Neural crest cell (in vitro differentiated cells): ENCODE measurements at regions not wholly inside any gene's neighbourhood (a gene's known extent, or its start where the extent isn't known, plus 50 kb on each side); places are given as distances from the start of the nearest gene placed in this dataset.

Source experiments
- DNase-seq: peaks from one replicate; pipeline ENCODE4 v3.0.0; 2021; ENCODE audit warnings: low read depth, mixed read lengths, low spot score
- H3K27ac Mint-ChIP-seq: one replicate; pipeline ENCODE4 v1.8.0; 2021; ENCODE audit warnings: mild to moderate bottlenecking, mixed read lengths; ENCODE audit not compliant: unreplicated experiment
- H3K27me3 Mint-ChIP-seq: 2 replicates; pipeline ENCODE4 v1.8.0; 2021; ENCODE audit warnings: low read depth, mild to moderate bottlenecking, mixed read lengths
- H3K36me3 Mint-ChIP-seq: 2 replicates; pipeline ENCODE4 v1.8.0; 2021; ENCODE audit warnings: low read depth, mild to moderate bottlenecking, mixed read lengths
- H3K4me1 Mint-ChIP-seq: 2 replicates; pipeline ENCODE4 v1.8.0; 2021; ENCODE audit warnings: mixed read lengths
- H3K4me3 Mint-ChIP-seq: one replicate; pipeline ENCODE4 v1.8.0; 2021; ENCODE audit warnings: mild to moderate bottlenecking, mixed read lengths
- H3K9me3 Mint-ChIP-seq: 2 replicates; pipeline ENCODE4 v1.8.0; 2021; ENCODE audit warnings: mixed read lengths
- TF ChIP-seq, protein P1 (sequence below): fragments of 200-600 bp; sonication (generic); conservative IDR thresholded peaks from 2 replicates; pipeline ENCODE4 v1.5.0; 2021; ENCODE audit warnings: antibody characterized with exemption, mild to moderate bottlenecking

DNA sequence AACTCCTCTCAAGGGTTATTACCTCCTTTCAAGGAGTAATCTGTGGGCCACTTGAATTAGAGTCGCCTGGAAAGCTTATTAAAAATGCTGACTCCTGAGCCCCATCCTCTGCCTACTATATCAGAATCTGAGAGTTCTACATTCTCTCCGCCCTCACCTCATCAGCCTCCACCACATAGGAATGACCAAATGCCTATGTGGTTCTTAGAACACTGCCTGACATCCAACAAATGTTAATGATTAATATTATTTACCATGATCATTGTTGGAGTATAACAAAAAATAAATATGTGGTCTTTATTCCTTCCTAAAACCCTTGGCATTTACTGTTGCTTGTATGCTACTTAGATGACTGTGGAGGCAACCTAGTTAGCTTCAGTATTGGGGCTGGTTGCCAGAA, 91.9 kb downstream of the BBS10 start:
- H3K4me3 Mint-ChIP-seq: no peak overlapping the region

DNA sequence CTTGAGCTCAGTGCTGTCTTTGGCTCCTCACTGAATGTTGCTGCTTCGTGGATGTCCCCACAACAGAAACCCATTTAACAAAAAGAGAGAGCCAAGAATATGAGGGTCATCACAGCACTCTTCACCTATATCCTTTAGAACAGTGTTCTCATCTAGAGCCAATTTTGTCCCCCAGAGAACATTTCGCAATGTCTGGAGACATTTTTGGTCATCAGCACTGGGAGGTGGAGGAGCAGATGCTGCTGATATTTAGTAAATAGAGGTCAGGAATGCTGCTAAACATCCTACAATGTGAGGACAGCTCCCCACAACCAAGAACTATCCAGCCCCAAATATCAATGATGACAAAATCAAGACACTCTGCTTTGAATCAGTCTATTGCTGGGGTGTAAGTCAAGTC, 92.5 kb downstream of the BBS10 start:
- Mint-ChIP-seq H3K27me3 (no peaks in the 10 kb centered on the region), H3K4me1 (peaks cover 7% of the 10 kb centered on the region), H3K9me3 (peaks cover 3% of the 10 kb centered on the region), H3K27ac (no peak overlapping the region), H3K4me3 (no peak overlapping the region), H3K36me3 (peaks cover 4% of the 10 kb centered on the region)
- no peak for DNase-seq
- TF ChIP-seq, protein P1, sequence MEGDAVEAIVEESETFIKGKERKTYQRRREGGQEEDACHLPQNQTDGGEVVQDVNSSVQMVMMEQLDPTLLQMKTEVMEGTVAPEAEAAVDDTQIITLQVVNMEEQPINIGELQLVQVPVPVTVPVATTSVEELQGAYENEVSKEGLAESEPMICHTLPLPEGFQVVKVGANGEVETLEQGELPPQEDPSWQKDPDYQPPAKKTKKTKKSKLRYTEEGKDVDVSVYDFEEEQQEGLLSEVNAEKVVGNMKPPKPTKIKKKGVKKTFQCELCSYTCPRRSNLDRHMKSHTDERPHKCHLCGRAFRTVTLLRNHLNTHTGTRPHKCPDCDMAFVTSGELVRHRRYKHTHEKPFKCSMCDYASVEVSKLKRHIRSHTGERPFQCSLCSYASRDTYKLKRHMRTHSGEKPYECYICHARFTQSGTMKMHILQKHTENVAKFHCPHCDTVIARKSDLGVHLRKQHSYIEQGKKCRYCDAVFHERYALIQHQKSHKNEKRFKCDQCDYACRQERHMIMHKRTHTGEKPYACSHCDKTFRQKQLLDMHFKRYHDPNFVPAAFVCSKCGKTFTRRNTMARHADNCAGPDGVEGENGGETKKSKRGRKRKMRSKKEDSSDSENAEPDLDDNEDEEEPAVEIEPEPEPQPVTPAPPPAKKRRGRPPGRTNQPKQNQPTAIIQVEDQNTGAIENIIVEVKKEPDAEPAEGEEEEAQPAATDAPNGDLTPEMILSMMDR: no peak

More for the DNA sequence above, 91.9 kb downstream of the BBS10 start:
- peaks cover 3% of the 10 kb centered on the region for H3K9me3 Mint-ChIP-seq
- peaks cover 7% of the 10 kb centered on the region for H3K4me1 Mint-ChIP-seq
- H3K36me3 Mint-ChIP-seq: peaks cover 4% of the 10 kb centered on the region
- H3K27me3 Mint-ChIP-seq: no peaks in the 10 kb centered on the region
- no peak overlapping the region for H3K27ac Mint-ChIP-seq
- TF ChIP-seq, protein P1: no peak
- no peak for DNase-seq

DNA sequence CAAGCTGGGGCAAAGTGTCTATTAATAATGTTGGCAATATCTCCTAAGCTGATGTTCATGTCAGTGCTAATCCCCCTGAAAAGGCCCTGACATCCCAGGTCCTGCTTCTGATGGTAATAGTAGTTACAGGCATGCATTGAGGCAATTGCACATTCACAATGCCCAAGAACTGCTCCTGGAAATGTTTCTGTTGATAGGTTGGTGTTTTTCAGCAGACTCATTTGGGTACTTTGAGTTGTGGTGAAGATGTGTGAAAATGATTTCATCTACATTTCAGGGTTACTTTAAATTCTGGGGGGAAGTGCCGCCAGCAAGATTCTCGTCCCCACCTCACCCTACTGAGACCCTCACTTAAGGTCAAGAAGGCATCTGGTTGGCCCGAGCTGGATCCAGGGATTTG, 92.9 kb downstream of the BBS10 start:
- no peak overlapping the region for H3K27ac Mint-ChIP-seq
- no peak for DNase-seq
- H3K27me3 Mint-ChIP-seq: no peaks in the 10 kb centered on the region
- H3K36me3 Mint-ChIP-seq: peaks cover 4% of the 10 kb centered on the region
- TF ChIP-seq, protein P1: no peak
- peaks cover 3% of the 10 kb centered on the region for H3K9me3 Mint-ChIP-seq
- H3K4me1 Mint-ChIP-seq: peaks cover 11% of the 10 kb centered on the region
- no peak overlapping the region for H3K4me3 Mint-ChIP-seq

DNA sequence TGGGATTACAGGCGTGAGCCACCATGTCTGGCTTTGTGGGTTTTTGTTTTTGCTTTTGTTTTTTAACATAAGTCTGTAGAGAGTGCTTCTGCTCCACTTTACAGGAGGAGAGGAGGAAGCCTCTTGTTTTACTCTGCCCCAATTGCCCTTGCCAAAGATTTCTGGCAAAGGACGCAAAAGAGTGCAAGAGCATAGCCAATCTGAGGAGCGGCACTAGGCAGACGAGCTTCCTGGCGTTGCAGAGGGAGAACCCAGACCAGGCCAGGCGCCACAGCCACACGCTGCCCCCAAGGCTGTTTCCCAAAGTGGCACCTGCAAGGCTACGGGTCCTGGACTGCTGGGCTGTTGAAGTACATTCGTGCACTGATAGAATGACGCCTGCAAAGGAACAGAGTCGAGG, 96.2 kb downstream of the BBS10 start:
- H3K36me3 Mint-ChIP-seq: no peaks in the 10 kb centered on the region
- H3K4me1 Mint-ChIP-seq: peaks cover 15% of the 10 kb centered on the region
- TF ChIP-seq, protein P1: no peak
- no peaks in the 10 kb centered on the region for H3K27me3 Mint-ChIP-seq
- no peak overlapping the region for H3K27ac Mint-ChIP-seq
- no peaks in the 10 kb centered on the region for H3K9me3 Mint-ChIP-seq
- no peak for DNase-seq
- H3K4me3 Mint-ChIP-seq: no peak overlapping the region

GRCh38 chr12:76250256-76250655, 98.0 kb downstream of the BBS10 start:
- Mint-ChIP-seq H3K4me1 (peaks cover 21% of the 10 kb centered on the region), H3K4me3 (no peak overlapping the region), H3K27ac (no peak overlapping the region), H3K36me3 (no peaks in the 10 kb centered on the region), H3K9me3 (no peaks in the 10 kb centered on the region), H3K27me3 (no peaks in the 10 kb centered on the region)
- TF ChIP-seq, protein P1: no peak
- DNase-seq: no peak

- H3K27me3 Mint-ChIP-seq: no peaks in the 10 kb centered on the region
- H3K4me1 Mint-ChIP-seq: peaks cover 21% of the 10 kb centered on the region
- H3K36me3 Mint-ChIP-seq: no peaks in the 10 kb centered on the region
- H3K27ac Mint-ChIP-seq: no peak overlapping the region
- TF ChIP-seq, protein P1: no peak
- no peak overlapping the region for H3K4me3 Mint-ChIP-seq
- DNase-seq: no peak
- H3K9me3 Mint-ChIP-seq: no peaks in the 10 kb centered on the region
Measured at GRCh38 chr12:76249501-76249900, 98.7 kb downstream of the BBS10 start.
